ENCODE measurements at regions not wholly inside any gene's neighbourhood (a gene's known extent, or its start where the extent isn't known, plus 50 kb on each side); places are given as distances from the start of the nearest gene placed in this dataset.

DNA sequence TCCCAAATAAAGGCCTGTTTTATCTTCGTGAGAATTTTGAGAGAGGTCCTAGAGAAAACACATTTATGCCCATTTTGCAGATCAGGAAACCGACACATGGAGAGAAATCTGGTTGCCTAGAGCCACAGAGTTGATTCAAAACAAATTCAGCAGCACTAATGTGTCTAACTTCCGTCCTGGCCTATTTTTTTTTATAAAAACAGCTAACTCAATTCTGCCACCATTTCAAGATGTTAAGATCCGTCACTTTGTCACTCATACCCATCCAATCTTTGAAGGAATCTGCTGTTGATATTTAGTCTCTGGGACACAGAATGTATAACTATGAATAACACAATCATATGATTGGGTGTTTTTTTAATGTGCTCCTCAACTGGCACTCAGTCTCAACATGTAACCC, 611.1 kb upstream of the ARID1B start:
- no peak overlapping the region for H3K27ac ChIP-seq (ENCODE audit: insufficient read depth, low read length, poor library complexity, severe bottlenecking)
- H3K4me1 ChIP-seq (ENCODE audit: control insufficient read depth, insufficient read depth, low read length, poor library complexity, severe bottlenecking) = no peaks in the 10 kb centered on the region
- H3K27me3 ChIP-seq (ENCODE audit: control insufficient read depth, insufficient read depth, low read length) = no peaks in the 10 kb centered on the region
- Mint-ChIP-seq H3K4me1 (peaks cover 0 to 25% (median 6%) of the 10 kb centered on the region in 4 donors), H3K4me3 (no peak overlapping the region), H3K36me3 (no peaks in the 10 kb centered on the region), H3K27me3 (peaks cover 5% of the 10 kb centered on the region), H3K27ac (peak overlapping the region in 2 of 3 donors; percentile 2 to 73), H3K9me3 (no peaks in the 10 kb centered on the region)
- H3K9me3 ChIP-seq (ENCODE audit: control insufficient read depth in 2 of 2, low read length in 2 of 2) = no peaks in the 10 kb centered on the region
- H3K36me3 ChIP-seq (ENCODE audit: control insufficient read depth, insufficient read depth, low read length) = no peaks in the 10 kb centered on the region
- ATAC-seq (ENCODE audit: low read depth in 2 of 2) (peak in 1 of 2 donors; percentile 25), DNase-seq (peak in 1 of 3 donors; percentile 19)
- no peak overlapping the region for H3K4me3 ChIP-seq (ENCODE audit: low read depth, low read length)

GRCh38 chr6:156164701-156165452, 612.3 kb upstream of the ARID1B start:
- Histone ChIP-seq H3K27me3 (ENCODE audit: control insufficient read depth, insufficient read depth, low read length) (no peaks in the 10 kb centered on the region), H3K9me3 (ENCODE audit: control insufficient read depth in 2 of 2, low read length in 2 of 2) (no peaks in the 10 kb centered on the region), H3K36me3 (ENCODE audit: control insufficient read depth, insufficient read depth, low read length) (no peaks in the 10 kb centered on the region), H3K4me1 (ENCODE audit: control insufficient read depth, insufficient read depth, low read length, poor library complexity, severe bottlenecking) (no peaks in the 10 kb centered on the region), H3K4me3 (ENCODE audit: low read depth, low read length) (no peak overlapping the region), H3K27ac (ENCODE audit: insufficient read depth, low read length, poor library complexity, severe bottlenecking) (no peak overlapping the region)
- ATAC-seq (ENCODE audit: low read depth in 2 of 2) (no peak), DNase-seq (no peak)
- H3K36me3 Mint-ChIP-seq = no peaks in the 10 kb centered on the region
- peaks cover 0 to 25% (median 6%) of the 10 kb centered on the region in 4 donors for H3K4me1 Mint-ChIP-seq
- no peaks in the 10 kb centered on the region for H3K9me3 Mint-ChIP-seq
- no peak overlapping the region for H3K4me3 Mint-ChIP-seq
- peak overlapping the region in 1 of 3 donors; percentile 16 for H3K27ac Mint-ChIP-seq
- peaks cover 5% of the 10 kb centered on the region for H3K27me3 Mint-ChIP-seq

GRCh38 chr6:156163311-156163710, 613.9 kb upstream of the ARID1B start:
- H3K27ac Mint-ChIP-seq = no peak overlapping the region
- H3K27me3 Mint-ChIP-seq = peaks cover 5% of the 10 kb centered on the region
- Histone ChIP-seq H3K36me3 (ENCODE audit: control insufficient read depth, insufficient read depth, low read length) (no peaks in the 10 kb centered on the region), H3K9me3 (ENCODE audit: control insufficient read depth in 2 of 2, low read length in 2 of 2) (no peaks in the 10 kb centered on the region), H3K4me1 (ENCODE audit: control insufficient read depth, insufficient read depth, low read length, poor library complexity, severe bottlenecking) (no peaks in the 10 kb centered on the region), H3K27me3 (ENCODE audit: control insufficient read depth, insufficient read depth, low read length) (no peaks in the 10 kb centered on the region), H3K27ac (ENCODE audit: insufficient read depth, low read length, poor library complexity, severe bottlenecking) (no peak overlapping the region), H3K4me3 (ENCODE audit: low read depth, low read length) (no peak overlapping the region)
- DNase-seq (no peak), ATAC-seq (ENCODE audit: low read depth in 2 of 2) (no peak)
- H3K9me3 Mint-ChIP-seq = no peaks in the 10 kb centered on the region
- no peak overlapping the region for H3K4me3 Mint-ChIP-seq
- H3K4me1 Mint-ChIP-seq = peaks cover 0 to 25% (median 6%) of the 10 kb centered on the region in 4 donors
- H3K36me3 Mint-ChIP-seq = no peaks in the 10 kb centered on the region

- Histone ChIP-seq H3K9me3 (ENCODE audit: control insufficient read depth in 2 of 2, low read length in 2 of 2) (no peaks in the 10 kb centered on the region), H3K27ac (ENCODE audit: insufficient read depth, low read length, poor library complexity, severe bottlenecking) (no peak overlapping the region), H3K4me1 (ENCODE audit: control insufficient read depth, insufficient read depth, low read length, poor library complexity, severe bottlenecking) (no peaks in the 10 kb centered on the region), H3K36me3 (ENCODE audit: control insufficient read depth, insufficient read depth, low read length) (no peaks in the 10 kb centered on the region), H3K27me3 (ENCODE audit: control insufficient read depth, insufficient read depth, low read length) (no peaks in the 10 kb centered on the region), H3K4me3 (ENCODE audit: low read depth, low read length) (no peak overlapping the region)
- Mint-ChIP-seq H3K27ac (no peak overlapping the region), H3K27me3 (no peaks in the 10 kb centered on the region), H3K4me3 (no peak overlapping the region), H3K4me1 (peaks cover 0 to 11% (median 6%) of the 10 kb centered on the region in 4 donors), H3K36me3 (no peaks in the 10 kb centered on the region), H3K9me3 (peaks cover 0 to 2% (median 0%) of the 10 kb centered on the region in 7 donors)
- DNase-seq (no peak), ATAC-seq (ENCODE audit: low read depth in 2 of 2) (no peak)
Measured at GRCh38 chr6:156161471-156161870, 615.7 kb upstream of the ARID1B start.

- no peak for ATAC-seq (ENCODE audit: low read depth in 2 of 2)
- no peak for DNase-seq
- peaks cover 0 to 2% (median 0%) of the 10 kb centered on the region in 7 donors for H3K9me3 Mint-ChIP-seq
- H3K36me3 Mint-ChIP-seq = no peaks in the 10 kb centered on the region
- peaks cover 0 to 9% (median 2%) of the 10 kb centered on the region in 4 donors for H3K4me1 Mint-ChIP-seq
- no peak overlapping the region for H3K27ac ChIP-seq (ENCODE audit: insufficient read depth, low read length, poor library complexity, severe bottlenecking)
- H3K27ac Mint-ChIP-seq = no peak overlapping the region
- H3K36me3 ChIP-seq (ENCODE audit: control insufficient read depth, insufficient read depth, low read length) = no peaks in the 10 kb centered on the region
- no peaks in the 10 kb centered on the region for H3K4me1 ChIP-seq (ENCODE audit: control insufficient read depth, insufficient read depth, low read length, poor library complexity, severe bottlenecking)
- no peaks in the 10 kb centered on the region for H3K27me3 Mint-ChIP-seq
- H3K4me3 Mint-ChIP-seq = no peak overlapping the region
- no peaks in the 10 kb centered on the region for H3K9me3 ChIP-seq (ENCODE audit: control insufficient read depth in 2 of 2, low read length in 2 of 2)
- no peak overlapping the region for H3K4me3 ChIP-seq (ENCODE audit: low read depth, low read length)
- H3K27me3 ChIP-seq (ENCODE audit: control insufficient read depth, insufficient read depth, low read length) = no peaks in the 10 kb centered on the region
Measured at GRCh38 chr6:156160795-156161165, 616.4 kb upstream of the ARID1B start.

DNA sequence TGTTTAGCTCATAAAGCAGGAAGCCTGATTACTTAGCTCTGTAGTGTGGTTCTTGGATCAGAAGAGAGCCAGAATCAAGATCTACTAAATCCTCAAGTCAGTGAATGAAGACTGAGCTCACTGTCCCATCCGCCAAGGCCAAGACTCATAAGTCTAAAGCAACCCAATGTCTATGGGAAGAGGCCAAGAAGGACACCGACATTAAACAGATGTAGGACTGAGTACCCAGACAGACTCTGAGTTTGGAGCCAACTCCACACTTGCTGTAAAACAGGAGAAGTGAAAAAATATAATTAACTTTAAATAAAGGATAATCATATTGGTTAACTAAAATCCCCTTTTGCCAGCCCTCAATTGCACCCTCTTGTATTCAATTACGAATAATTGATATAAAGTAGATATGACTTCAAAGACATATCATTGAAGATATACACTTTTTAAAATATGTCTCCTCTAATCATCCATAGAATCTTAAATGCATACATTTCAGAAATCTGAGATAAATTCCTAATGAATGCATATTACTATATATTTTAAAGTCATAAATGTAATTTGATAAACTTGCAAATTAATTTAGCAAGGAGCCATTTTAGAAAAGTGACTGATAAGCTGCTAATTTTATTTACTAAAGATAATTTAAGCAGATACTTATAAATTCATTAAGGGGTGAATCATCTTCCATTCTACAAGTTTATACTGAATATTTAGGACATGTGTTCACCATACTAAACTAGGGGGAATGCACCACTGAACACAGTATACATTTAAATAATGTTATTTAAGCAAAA, 617.0 kb upstream of the ARID1B start:
- DNase-seq = no peak
- no peak for ATAC-seq (ENCODE audit: low read depth in 2 of 2)
- no peaks in the 10 kb centered on the region for H3K27me3 Mint-ChIP-seq
- H3K4me1 ChIP-seq (ENCODE audit: control insufficient read depth, insufficient read depth, low read length, poor library complexity, severe bottlenecking) = no peaks in the 10 kb centered on the region
- no peaks in the 10 kb centered on the region for H3K36me3 ChIP-seq (ENCODE audit: control insufficient read depth, insufficient read depth, low read length)
- no peaks in the 10 kb centered on the region for H3K9me3 ChIP-seq (ENCODE audit: control insufficient read depth in 2 of 2, low read length in 2 of 2)
- H3K4me3 ChIP-seq (ENCODE audit: low read depth, low read length) = no peak overlapping the region
- H3K4me1 Mint-ChIP-seq = peaks cover 0 to 6% (median 3%) of the 10 kb centered on the region in 4 donors
- H3K27ac Mint-ChIP-seq = no peak overlapping the region
- no peak overlapping the region for H3K4me3 Mint-ChIP-seq
- no peaks in the 10 kb centered on the region for H3K36me3 Mint-ChIP-seq
- no peaks in the 10 kb centered on the region for H3K27me3 ChIP-seq (ENCODE audit: control insufficient read depth, insufficient read depth, low read length)
- no peak overlapping the region for H3K27ac ChIP-seq (ENCODE audit: insufficient read depth, low read length, poor library complexity, severe bottlenecking)
- H3K9me3 Mint-ChIP-seq = peaks cover 0 to 2% (median 0%) of the 10 kb centered on the region in 7 donors

GRCh38 chr6:156154896-156155295, 622.3 kb upstream of the ARID1B start:
- peak overlapping the region in 2 of 3 donors; percentile 21 to 47 for H3K27ac Mint-ChIP-seq

More at GRCh38 chr6:156154896-156155295, 622.3 kb upstream of the ARID1B start:
- no peaks in the 10 kb centered on the region for H3K4me1 ChIP-seq (ENCODE audit: control insufficient read depth, insufficient read depth, low read length, poor library complexity, severe bottlenecking)
- no peak overlapping the region for H3K4me3 ChIP-seq (ENCODE audit: low read depth, low read length)
- Mint-ChIP-seq H3K36me3 (peaks cover 4% of the 10 kb centered on the region), H3K4me1 (peaks cover 0 to 12% (median 5%) of the 10 kb centered on the region in 4 donors), H3K9me3 (peaks cover 0 to 3% (median 0%) of the 10 kb centered on the region in 7 donors), H3K4me3 (no peak overlapping the region), H3K27me3 (no peaks in the 10 kb centered on the region)
- ATAC-seq (ENCODE audit: low read depth in 2 of 2) (no peak), DNase-seq (no peak)
- H3K9me3 ChIP-seq (ENCODE audit: control insufficient read depth in 2 of 2, low read length in 2 of 2) = no peaks in the 10 kb centered on the region
- no peaks in the 10 kb centered on the region for H3K36me3 ChIP-seq (ENCODE audit: control insufficient read depth, insufficient read depth, low read length)
- no peaks in the 10 kb centered on the region for H3K27me3 ChIP-seq (ENCODE audit: control insufficient read depth, insufficient read depth, low read length)
- no peak overlapping the region for H3K27ac ChIP-seq (ENCODE audit: insufficient read depth, low read length, poor library complexity, severe bottlenecking)

All from CD4-positive, CD25-positive, alpha-beta regulatory T cell (primary cell).